ENCODE measurements at regions not wholly inside any gene's neighbourhood (a gene's known extent, or its start where the extent isn't known, plus 50 kb on each side); places are given as distances from the start of the nearest gene placed in this dataset.

GRCh38 chr14:66239589-66239988 lies 246.6 kb upstream of the CCDC196 start:
- Histone ChIP-seq H3K4me2 (ENCODE audit: insufficient read depth, low read length) (no peak overlapping the region), H4K20me1 (ENCODE audit: insufficient read depth, low read length) (no peaks in the 10 kb centered on the region), H2AFZ (ENCODE audit: low read depth, low read length) (no peak overlapping the region), H3K27me3 (ENCODE audit: insufficient read depth, low read length, poor library complexity) (peaks cover 4% of the 10 kb centered on the region), H3K9me3 (ENCODE audit: insufficient read depth, low read length, severe bottlenecking) (no peaks in the 10 kb centered on the region), H3K79me2 (ENCODE audit: insufficient read depth, low read length) (no peaks in the 10 kb centered on the region), H3K36me3 (ENCODE audit: insufficient read depth, low read length) (no peaks in the 10 kb centered on the region), H3K27ac (ENCODE audit: low read length) (no peak overlapping the region), H3K4me1 (ENCODE audit: insufficient read depth, low read length) (no peaks in the 10 kb centered on the region), H3K4me3 (ENCODE audit: low read depth in 1 of 2, low read length in 2 of 2) (no peak overlapping the region), H3K9ac (ENCODE audit: low read depth, low read length) (no peak overlapping the region)
- ATAC-seq (ENCODE audit: insufficient read depth, low read depth), result no peak
- DNase-seq, result no peak
- TF ChIP-seq CTCF (IDR thresholded peaks at IDR 0.05; ENCODE audit: borderline replicate concordance, extremely low read depth, low read length, poor library complexity, severe bottlenecking) (no peak), EZH2 (IDR thresholded peaks at IDR 0.05; ENCODE audit: borderline replicate concordance, low read depth, low read length, severe bottlenecking) (no peak)

GRCh38 chr14:66240105-66240504 lies 246.1 kb upstream of the CCDC196 start:
- Histone ChIP-seq H2AFZ (ENCODE audit: low read depth, low read length) (no peak overlapping the region), H3K4me1 (ENCODE audit: insufficient read depth, low read length) (no peaks in the 10 kb centered on the region), H3K27ac (ENCODE audit: low read length) (no peak overlapping the region), H3K4me2 (ENCODE audit: insufficient read depth, low read length) (no peak overlapping the region), H3K79me2 (ENCODE audit: insufficient read depth, low read length) (no peaks in the 10 kb centered on the region), H4K20me1 (ENCODE audit: insufficient read depth, low read length) (no peaks in the 10 kb centered on the region), H3K4me3 (ENCODE audit: low read depth in 1 of 2, low read length in 2 of 2) (no peak overlapping the region), H3K9me3 (ENCODE audit: insufficient read depth, low read length, severe bottlenecking) (no peaks in the 10 kb centered on the region), H3K9ac (ENCODE audit: low read depth, low read length) (no peak overlapping the region), H3K36me3 (ENCODE audit: insufficient read depth, low read length) (no peaks in the 10 kb centered on the region), H3K27me3 (ENCODE audit: insufficient read depth, low read length, poor library complexity) (peaks cover 4% of the 10 kb centered on the region)
- no peak for DNase-seq
- ATAC-seq (ENCODE audit: insufficient read depth, low read depth), result no peak
- TF ChIP-seq CTCF (IDR thresholded peaks at IDR 0.05; ENCODE audit: borderline replicate concordance, extremely low read depth, low read length, poor library complexity, severe bottlenecking) (no peak), EZH2 (IDR thresholded peaks at IDR 0.05; ENCODE audit: borderline replicate concordance, low read depth, low read length, severe bottlenecking) (no peak)

- DNase-seq (no peak), ATAC-seq (ENCODE audit: insufficient read depth, low read depth) (no peak)
- H4K20me1 ChIP-seq (ENCODE audit: insufficient read depth, low read length), result no peaks in the 10 kb centered on the region
- no peak for TF ChIP-seq EZH2 (IDR thresholded peaks at IDR 0.05; ENCODE audit: borderline replicate concordance, low read depth, low read length, severe bottlenecking)
- TF ChIP-seq CTCF (IDR thresholded peaks at IDR 0.05; ENCODE audit: borderline replicate concordance, extremely low read depth, low read length, poor library complexity, severe bottlenecking), result no peak
- H3K27me3 ChIP-seq (ENCODE audit: insufficient read depth, low read length, poor library complexity), result peaks cover 4% of the 10 kb centered on the region
- H3K79me2 ChIP-seq (ENCODE audit: insufficient read depth, low read length), result no peaks in the 10 kb centered on the region
- no peaks in the 10 kb centered on the region for H3K4me1 ChIP-seq (ENCODE audit: insufficient read depth, low read length)
- no peak overlapping the region for H2AFZ ChIP-seq (ENCODE audit: low read depth, low read length)
- H3K9ac ChIP-seq (ENCODE audit: low read depth, low read length), result no peak overlapping the region
- H3K36me3 ChIP-seq (ENCODE audit: insufficient read depth, low read length), result no peaks in the 10 kb centered on the region
- H3K9me3 ChIP-seq (ENCODE audit: insufficient read depth, low read length, severe bottlenecking), result no peaks in the 10 kb centered on the region
- H3K4me2 ChIP-seq (ENCODE audit: insufficient read depth, low read length), result no peak overlapping the region
- H3K27ac ChIP-seq (ENCODE audit: low read length), result no peak overlapping the region
- no peak overlapping the region for H3K4me3 ChIP-seq (ENCODE audit: low read depth in 1 of 2, low read length in 2 of 2)
These were observed 244.2 kb upstream of the CCDC196 start for GRCh38 chr14:66242001-66242400.

GRCh38 chr14:66244834-66245233 lies 241.3 kb upstream of the CCDC196 start:
- no peaks in the 10 kb centered on the region for H3K36me3 ChIP-seq (ENCODE audit: insufficient read depth, low read length)
- no peak for ATAC-seq (ENCODE audit: insufficient read depth, low read depth)
- H3K27me3 ChIP-seq (ENCODE audit: insufficient read depth, low read length, poor library complexity), result no peaks in the 10 kb centered on the region
- TF ChIP-seq CTCF (IDR thresholded peaks at IDR 0.05; ENCODE audit: borderline replicate concordance, extremely low read depth, low read length, poor library complexity, severe bottlenecking), result no peak
- no peak for TF ChIP-seq EZH2 (IDR thresholded peaks at IDR 0.05; ENCODE audit: borderline replicate concordance, low read depth, low read length, severe bottlenecking)
- no peak overlapping the region for H3K9ac ChIP-seq (ENCODE audit: low read depth, low read length)
- H3K27ac ChIP-seq (ENCODE audit: low read length), result no peak overlapping the region
- DNase-seq, result no peak
- no peak overlapping the region for H2AFZ ChIP-seq (ENCODE audit: low read depth, low read length)
- H4K20me1 ChIP-seq (ENCODE audit: insufficient read depth, low read length), result no peaks in the 10 kb centered on the region
- H3K79me2 ChIP-seq (ENCODE audit: insufficient read depth, low read length), result no peaks in the 10 kb centered on the region
- no peak overlapping the region for H3K4me2 ChIP-seq (ENCODE audit: insufficient read depth, low read length)
- H3K9me3 ChIP-seq (ENCODE audit: insufficient read depth, low read length, severe bottlenecking), result no peaks in the 10 kb centered on the region
- no peaks in the 10 kb centered on the region for H3K4me1 ChIP-seq (ENCODE audit: insufficient read depth, low read length)
- no peak overlapping the region for H3K4me3 ChIP-seq (ENCODE audit: low read depth in 1 of 2, low read length in 2 of 2)
